ENCODE measurements at regions not wholly inside any gene's neighbourhood (a gene's known extent, or its start where the extent isn't known, plus 50 kb on each side); places are given as distances from the start of the nearest gene placed in this dataset.
"Not testable (repeated sequence)": the region's sequence is repeated elsewhere in the genome, so short reads cannot be mapped to it uniquely, and the experiment has no call there.

DNA sequence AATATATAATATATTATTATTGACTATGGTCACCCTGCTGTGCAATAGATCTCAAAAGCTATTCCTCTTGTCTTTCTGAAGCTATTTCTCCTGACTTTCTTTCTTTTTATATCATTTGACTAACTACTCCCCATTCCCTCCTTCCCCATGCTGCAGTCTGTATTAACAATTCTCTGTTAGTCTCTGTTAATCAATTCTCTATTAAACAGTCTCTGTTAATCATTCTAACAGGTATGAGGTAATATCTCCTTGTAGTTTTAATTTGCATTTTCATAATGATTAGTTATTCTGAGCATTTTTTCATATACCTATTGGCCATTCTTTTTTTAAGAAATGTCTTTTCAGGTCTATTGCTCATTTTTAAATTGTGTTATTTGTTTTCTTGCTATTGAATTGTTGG, 201.0 kb upstream of the B3GALT2 start:
- Histone ChIP-seq H3K4me3 (no peak overlapping the region), H3K27ac (no peak overlapping the region)
- TF ChIP-seq, protein P1, sequence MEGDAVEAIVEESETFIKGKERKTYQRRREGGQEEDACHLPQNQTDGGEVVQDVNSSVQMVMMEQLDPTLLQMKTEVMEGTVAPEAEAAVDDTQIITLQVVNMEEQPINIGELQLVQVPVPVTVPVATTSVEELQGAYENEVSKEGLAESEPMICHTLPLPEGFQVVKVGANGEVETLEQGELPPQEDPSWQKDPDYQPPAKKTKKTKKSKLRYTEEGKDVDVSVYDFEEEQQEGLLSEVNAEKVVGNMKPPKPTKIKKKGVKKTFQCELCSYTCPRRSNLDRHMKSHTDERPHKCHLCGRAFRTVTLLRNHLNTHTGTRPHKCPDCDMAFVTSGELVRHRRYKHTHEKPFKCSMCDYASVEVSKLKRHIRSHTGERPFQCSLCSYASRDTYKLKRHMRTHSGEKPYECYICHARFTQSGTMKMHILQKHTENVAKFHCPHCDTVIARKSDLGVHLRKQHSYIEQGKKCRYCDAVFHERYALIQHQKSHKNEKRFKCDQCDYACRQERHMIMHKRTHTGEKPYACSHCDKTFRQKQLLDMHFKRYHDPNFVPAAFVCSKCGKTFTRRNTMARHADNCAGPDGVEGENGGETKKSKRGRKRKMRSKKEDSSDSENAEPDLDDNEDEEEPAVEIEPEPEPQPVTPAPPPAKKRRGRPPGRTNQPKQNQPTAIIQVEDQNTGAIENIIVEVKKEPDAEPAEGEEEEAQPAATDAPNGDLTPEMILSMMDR (IDR thresholded peaks at IDR 0.05): no peak
- no peak for DNase-seq (ENCODE audit: low spot score)

DNA sequence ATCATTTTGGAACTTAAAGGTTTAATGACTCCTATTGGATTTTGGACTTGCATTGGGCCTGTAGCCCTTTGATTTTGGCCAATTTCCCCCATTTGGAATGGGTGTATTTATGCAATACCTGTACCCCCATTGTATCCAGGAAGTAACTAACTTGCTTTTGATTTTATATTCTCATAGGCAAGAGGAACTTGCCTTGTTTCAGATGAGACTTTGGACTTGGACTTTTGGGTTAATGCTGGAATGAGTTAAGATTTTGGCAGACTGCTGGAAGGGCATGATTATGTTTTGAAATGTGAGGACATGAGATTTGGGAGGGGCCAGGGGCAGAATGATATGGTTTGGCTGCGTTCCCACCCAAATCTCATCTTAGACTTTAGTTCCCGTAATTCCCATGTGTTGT, 192.0 kb upstream of the B3GALT2 start:
- not testable (repeated sequence) for H3K27ac ChIP-seq; H3K4me3 ChIP-seq; DNase-seq (ENCODE audit: low spot score)

DNA sequence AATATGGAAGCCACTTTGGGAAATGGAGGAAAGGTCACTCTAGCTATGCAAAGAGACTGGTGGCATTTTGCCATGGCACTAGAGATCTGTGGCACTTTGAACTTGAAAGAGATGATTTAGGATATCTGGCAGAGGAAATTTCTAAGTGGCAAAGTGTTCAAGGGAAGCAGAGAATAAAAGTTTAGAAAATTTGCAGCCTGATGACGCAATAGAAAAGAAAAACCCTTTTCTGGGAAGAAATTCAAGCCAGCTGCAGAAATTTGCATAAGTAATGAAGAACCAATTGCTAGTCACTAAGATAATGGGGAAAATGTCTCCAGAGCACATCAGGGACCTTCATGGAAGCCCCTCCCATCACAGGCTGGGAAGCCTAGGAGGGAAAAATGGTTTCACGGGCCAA, 191.1 kb upstream of the B3GALT2 start:
- no peak for DNase-seq (ENCODE audit: low spot score)
- TF ChIP-seq, protein P1 (IDR thresholded peaks at IDR 0.05): no peak
- Histone ChIP-seq H3K4me3 (no peak overlapping the region), H3K27ac (no peak overlapping the region)

DNA sequence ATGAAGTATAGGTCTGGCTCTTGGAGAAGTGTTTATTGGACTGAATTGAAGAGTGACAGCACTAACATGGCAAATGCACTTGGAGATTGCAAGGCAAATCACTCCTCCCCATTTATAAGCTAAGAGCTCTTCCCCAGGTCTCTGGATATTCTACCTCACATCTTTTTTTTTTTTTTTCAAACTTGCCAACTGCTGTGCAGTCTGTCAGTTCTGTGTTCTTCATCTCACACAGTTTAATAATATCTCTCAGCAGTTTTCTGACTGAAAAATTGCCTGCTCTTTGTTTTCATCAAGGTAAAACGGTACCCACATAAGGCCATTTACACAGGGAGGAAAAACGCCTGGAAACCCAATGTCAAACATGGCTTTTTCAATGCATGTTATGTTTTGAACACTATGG, 186.1 kb upstream of the B3GALT2 start:
- Histone ChIP-seq H3K27ac (no peak overlapping the region), H3K4me3 (no peak overlapping the region)
- TF ChIP-seq, protein P1 (IDR thresholded peaks at IDR 0.05): no peak
- no peak for DNase-seq (ENCODE audit: low spot score)

GRCh38 chr1:193368302-193368701, 181.9 kb upstream of the B3GALT2 start:
- Histone ChIP-seq H3K27ac (no peak overlapping the region), H3K4me3 (no peak overlapping the region)
- DNase-seq (ENCODE audit: low spot score): no peak
- TF ChIP-seq, protein P1 (IDR thresholded peaks at IDR 0.05): no peak

DNA sequence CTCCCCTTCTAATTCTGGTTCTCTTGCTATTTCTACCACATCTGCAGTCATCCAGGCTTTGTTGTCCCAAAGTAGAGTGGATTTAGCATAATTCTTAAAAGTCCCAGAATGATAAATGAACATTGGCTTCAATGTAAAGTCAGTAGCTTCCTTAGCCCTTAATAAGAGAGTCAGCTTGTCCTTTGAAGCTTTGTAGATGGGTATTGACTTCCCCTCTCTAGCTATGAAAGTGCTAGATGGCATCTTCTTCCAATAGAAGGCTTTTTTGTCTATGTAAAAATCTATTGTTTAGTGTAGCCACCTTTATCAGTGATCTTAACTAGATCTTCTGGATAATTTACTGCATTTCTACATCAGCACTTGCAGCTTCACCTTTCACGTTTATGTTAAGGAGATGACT, 181.4 kb upstream of the B3GALT2 start:
- DNase-seq (ENCODE audit: low spot score): no peak
- Histone ChIP-seq H3K27ac (no peak overlapping the region), H3K4me3 (no peak overlapping the region)
- TF ChIP-seq, protein P1 (IDR thresholded peaks at IDR 0.05): no peak

- no peak overlapping the region for H3K27ac ChIP-seq
- TF ChIP-seq, protein P1 (IDR thresholded peaks at IDR 0.05): no peak
- DNase-seq (ENCODE audit: low spot score): no peak
- no peak overlapping the region for H3K4me3 ChIP-seq
These were observed 180.5 kb upstream of the B3GALT2 start for GRCh38 chr1:193366764-193367507.
